Heart left ventricle (tissue), 13 donors: ENCODE measurements at regions not wholly inside any gene's neighbourhood (a gene's known extent, or its start where the extent isn't known, plus 50 kb on each side); places are given as distances from the start of the nearest gene placed in this dataset.

Experiments
- POLR2A ChIP-seq, 2 donors: fragments of 450-650 bp; IDR thresholded peaks; one replicate each; pipeline ENCODE4 v1.6.1; 2017; ENCODE audit warnings: antibody characterized with exemption in 2 of 2, mild to moderate bottlenecking in 2 of 2, moderate library complexity in 2 of 2
- TF ChIP-seq, protein P1 (sequence below), 12 donors: fragments of 200-600 bp; sonication (generic) in 4 of 12; IDR thresholded peaks; one replicate each; pipeline versions ENCODE4 v1.5.0 to v1.8.0; 2018 to 2022; ENCODE audit warnings: antibody characterized with exemption in 12 of 12, mild to moderate bottlenecking in 5 of 12
- donor health status: ischemic (EF 13 %, LVEDD 7.1; RV severe dilation, severe dysfunction).
- donor health status: DM: no; HTN: yes; CAD: no.
- donor health status: DM: no; HTN: no; CAD: no.
- donor health status: ischemic (EF 25% LVEDD 6.9; RV normal size, moderate dysfunction).
- donor health status: ischemic (EF 25% LVEDD 5.7; RV mildly dilated, moderate dysfunction).
- donor health status: ischemic (EF 35%, LVEDD 5.7; RV mildly dilated, moderate dysfunction).
- donor health status: nonischemic (EF 11% LVEDD 7.7; RV severe dilation, severe dysfunction).
- donor health status: DM: yes; HTN: yes; CAD: no.
- donor health status: PGD.
- donor health status: ischemic (EF 29% LVEDD 5.4; RV normal size, mild dysfunction).
- donor health status: nonischemic (EF 23%, LVEDD 6.1; RV moderate dilation, normal function).

DNA sequence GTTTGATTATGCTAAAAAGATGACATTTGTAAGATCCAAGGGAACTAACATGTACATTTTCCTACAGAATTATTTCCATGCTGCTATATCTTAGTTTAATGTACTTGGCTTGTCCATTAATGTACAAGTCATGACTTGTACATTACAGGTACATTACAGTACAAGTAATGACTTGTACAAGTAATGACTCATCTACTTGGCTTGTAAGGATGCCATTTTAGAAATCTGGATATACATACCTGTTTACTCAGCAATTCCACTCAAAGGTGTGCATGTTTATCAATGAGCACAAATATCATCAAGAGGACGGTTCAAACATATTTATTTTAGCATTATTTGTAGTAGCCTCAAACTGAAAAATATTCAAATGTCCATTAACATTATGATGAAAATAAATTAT, 87.0 kb upstream of the TRPC4 start:
- no peak for TF ChIP-seq POLR2A (IDR thresholded peaks at IDR 0.05)
- TF ChIP-seq, protein P1, sequence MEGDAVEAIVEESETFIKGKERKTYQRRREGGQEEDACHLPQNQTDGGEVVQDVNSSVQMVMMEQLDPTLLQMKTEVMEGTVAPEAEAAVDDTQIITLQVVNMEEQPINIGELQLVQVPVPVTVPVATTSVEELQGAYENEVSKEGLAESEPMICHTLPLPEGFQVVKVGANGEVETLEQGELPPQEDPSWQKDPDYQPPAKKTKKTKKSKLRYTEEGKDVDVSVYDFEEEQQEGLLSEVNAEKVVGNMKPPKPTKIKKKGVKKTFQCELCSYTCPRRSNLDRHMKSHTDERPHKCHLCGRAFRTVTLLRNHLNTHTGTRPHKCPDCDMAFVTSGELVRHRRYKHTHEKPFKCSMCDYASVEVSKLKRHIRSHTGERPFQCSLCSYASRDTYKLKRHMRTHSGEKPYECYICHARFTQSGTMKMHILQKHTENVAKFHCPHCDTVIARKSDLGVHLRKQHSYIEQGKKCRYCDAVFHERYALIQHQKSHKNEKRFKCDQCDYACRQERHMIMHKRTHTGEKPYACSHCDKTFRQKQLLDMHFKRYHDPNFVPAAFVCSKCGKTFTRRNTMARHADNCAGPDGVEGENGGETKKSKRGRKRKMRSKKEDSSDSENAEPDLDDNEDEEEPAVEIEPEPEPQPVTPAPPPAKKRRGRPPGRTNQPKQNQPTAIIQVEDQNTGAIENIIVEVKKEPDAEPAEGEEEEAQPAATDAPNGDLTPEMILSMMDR (IDR thresholded peaks at IDR 0.05): no peak
